Karpas-422 (cell line): ENCODE measurements at regions not wholly inside any gene's neighbourhood (a gene's known extent, or its start where the extent isn't known, plus 50 kb on each side); places are given as distances from the start of the nearest gene placed in this dataset.
"Not testable (repeated sequence)": the region's sequence is repeated elsewhere in the genome, so short reads cannot be mapped to it uniquely, and the experiment has no call there.

Source experiments
- DNase-seq: peaks from one replicate; pipeline ENCODE4 v3.0.0-alpha.2; 2015
- H2AFZ ChIP-seq: fragments of 200-600 bp; sonication (generic); 2 replicates; pipeline ENCODE4 v1.6.1; 2014; ENCODE audit warnings: antibody characterized with exemption, low read length, mixed read lengths
- H3K27ac ChIP-seq: fragments of 200-600 bp; sonication (generic); 2 replicates; pipeline ENCODE4 v1.5.1; 2014; ENCODE audit warnings: mild to moderate bottlenecking, low read length, moderate library complexity
- H3K27me3 ChIP-seq: fragments of 200-600 bp; sonication (generic); 2 replicates; pipeline ENCODE4 v1.6.1; 2014; ENCODE audit warnings: low read length, mixed read lengths
- H3K36me3 ChIP-seq: fragments of 200-600 bp; sonication (generic); 2 replicates; pipeline ENCODE4 v1.6.1; 2014; ENCODE audit warnings: low read length, mixed read lengths; ENCODE audit not compliant: insufficient read depth
- H3K4me1 ChIP-seq: fragments of 200-600 bp; sonication (generic); 2 replicates; pipeline ENCODE4 v1.6.1; 2014; ENCODE audit warnings: mild to moderate bottlenecking, low read length, mixed read lengths
- H3K4me2 ChIP-seq: fragments of 200-600 bp; sonication (generic); 2 replicates; pipeline ENCODE4 v1.6.1; 2014; ENCODE audit warnings: low read length, low read depth, mild to moderate bottlenecking; ENCODE audit not compliant: poor library complexity, severe bottlenecking
- H3K4me3 ChIP-seq: fragments of 200-600 bp; sonication (generic); 2 replicates; pipeline ENCODE4 v1.5.1; 2014; ENCODE audit warnings: mild to moderate bottlenecking, antibody characterized with exemption, low read length, mixed read lengths
- H3K79me2 ChIP-seq: fragments of 200-600 bp; sonication (generic); 2 replicates; pipeline ENCODE4 v1.6.1; 2014; ENCODE audit warnings: mild to moderate bottlenecking, low read length, mixed read lengths
- H3K9ac ChIP-seq: fragments of 200-600 bp; sonication (generic); 2 replicates; pipeline ENCODE4 v1.6.0; 2014; ENCODE audit warnings: low read length
- H3K9me2 ChIP-seq: fragments of 200-600 bp; sonication (generic), shearing (Covaris generic); replicated peaks from 2 replicates; pipeline ENCODE4 v1.6.0; 2014; ENCODE audit warnings: mild to moderate bottlenecking, low read length, moderate library complexity; ENCODE audit not compliant: insufficient read depth
- H3K9me3 ChIP-seq: fragments of 300-700, 200-600 bp; sonication (generic); 2 replicates; pipeline ENCODE4 v1.6.1; 2014; ENCODE audit warnings: low read length, mixed read lengths
- H4K20me1 ChIP-seq: fragments of 200-600 bp; sonication (generic); 2 replicates; pipeline ENCODE4 v1.6.1; 2014; ENCODE audit warnings: mild to moderate bottlenecking, antibody characterized with exemption, low read length, low read depth; ENCODE audit not compliant: insufficient read depth

DNA sequence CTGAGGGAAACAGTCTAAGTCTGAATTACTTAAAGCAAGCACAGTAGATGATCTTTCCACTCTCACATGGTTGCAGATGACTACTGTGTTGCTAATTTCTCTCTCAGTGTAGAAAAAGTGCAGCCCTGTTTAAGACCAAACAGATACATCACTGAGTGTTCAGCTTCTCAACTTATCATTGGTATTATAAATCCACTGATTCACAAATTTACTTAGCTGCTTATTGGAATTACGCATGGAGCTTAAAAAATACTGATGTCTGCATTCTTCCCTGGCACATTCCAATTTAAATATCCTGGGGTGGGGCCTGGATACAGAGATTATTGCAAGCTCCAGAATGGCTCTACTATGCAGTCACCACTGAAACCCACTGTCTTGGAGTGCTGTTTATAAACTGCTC is 411.2 kb downstream of the RND3 start:
- Histone ChIP-seq H3K4me2 (no peak overlapping the region), H3K4me3 (no peak overlapping the region), H2AFZ (no peak overlapping the region), H3K79me2 (no peaks in the 10 kb centered on the region), H3K36me3 (no peaks in the 10 kb centered on the region), H3K9ac (no peak overlapping the region), H3K9me2 (no peaks in the 10 kb centered on the region), H3K9me3 (no peaks in the 10 kb centered on the region), H3K27ac (no peak overlapping the region), H3K4me1 (no peaks in the 10 kb centered on the region), H4K20me1 (no peaks in the 10 kb centered on the region), H3K27me3 (no peaks in the 10 kb centered on the region)
- DNase-seq, result no peak

- no peaks in the 10 kb centered on the region for H3K9me2 ChIP-seq
- no peaks in the 10 kb centered on the region for H3K36me3 ChIP-seq
- H3K4me3 ChIP-seq, result no peak overlapping the region
- H4K20me1 ChIP-seq, result no peaks in the 10 kb centered on the region
- no peak overlapping the region for H3K4me2 ChIP-seq
- H3K4me1 ChIP-seq, result no peaks in the 10 kb centered on the region
- no peak for DNase-seq
- no peak overlapping the region for H3K27ac ChIP-seq
- no peak overlapping the region for H3K9ac ChIP-seq
- no peaks in the 10 kb centered on the region for H3K27me3 ChIP-seq
- H2AFZ ChIP-seq, result no peak overlapping the region
- no peaks in the 10 kb centered on the region for H3K79me2 ChIP-seq
- H3K9me3 ChIP-seq, result no peaks in the 10 kb centered on the region
These were observed 411.6 kb downstream of the RND3 start for GRCh38 chr2:150075831-150076230.

DNA sequence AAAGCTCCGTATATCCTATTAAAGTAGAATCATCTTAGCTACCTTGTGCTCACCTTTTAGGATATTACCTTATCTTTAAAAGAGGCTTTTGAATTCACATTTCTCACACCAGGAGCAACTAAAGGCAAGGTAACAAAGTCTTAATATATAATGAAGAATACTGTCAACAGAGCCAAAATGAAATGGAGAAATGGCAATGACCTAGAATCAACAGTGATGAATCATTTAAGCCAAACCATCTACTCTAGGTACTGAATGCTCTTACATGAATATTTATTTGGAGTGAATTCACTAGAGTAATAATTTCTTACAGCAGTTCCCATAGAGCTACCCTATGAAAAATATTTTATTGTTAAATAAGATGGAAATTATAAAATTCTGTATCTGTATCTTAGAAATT is 421.0 kb downstream of the RND3 start:
- Histone ChIP-seq H3K4me1 (no peaks in the 10 kb centered on the region), H4K20me1 (no peaks in the 10 kb centered on the region), H3K4me2 (no peak overlapping the region), H3K9me2 (no peaks in the 10 kb centered on the region), H3K27me3 (no peaks in the 10 kb centered on the region), H3K4me3 (no peak overlapping the region), H3K36me3 (no peaks in the 10 kb centered on the region), H2AFZ (no peak overlapping the region), H3K9ac (no peak overlapping the region), H3K27ac (no peak overlapping the region), H3K9me3 (no peaks in the 10 kb centered on the region), H3K79me2 (no peaks in the 10 kb centered on the region)
- DNase-seq, result no peak

DNA sequence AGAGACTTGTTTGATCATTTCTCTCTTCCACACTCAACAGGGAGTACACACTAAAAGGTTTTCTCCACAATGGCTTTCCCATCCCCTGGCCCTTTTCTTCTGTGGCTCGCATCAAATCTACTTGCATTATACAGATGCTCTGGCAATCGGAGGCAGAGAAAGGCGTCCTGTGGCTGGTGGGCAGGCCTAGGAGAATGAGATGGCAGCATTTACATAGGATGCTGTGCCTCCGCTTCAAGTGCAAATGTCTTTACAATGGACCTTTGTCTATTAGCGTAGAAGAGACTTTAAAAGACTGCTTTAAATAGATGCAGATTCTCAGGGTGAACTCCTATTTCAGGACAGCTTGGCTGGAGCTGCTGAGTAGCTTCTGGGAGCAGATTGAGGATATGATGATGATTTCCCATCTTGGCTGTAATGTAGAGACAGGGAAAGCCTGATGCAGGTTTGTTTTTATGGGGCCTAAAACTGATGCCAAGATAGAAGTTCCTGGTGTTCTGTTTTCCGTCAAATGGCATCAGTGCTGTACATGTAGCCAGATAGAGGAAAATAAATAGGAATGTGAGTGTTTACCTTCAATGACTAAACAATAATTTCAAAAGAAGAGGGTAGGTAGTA is 423.4 kb downstream of the RND3 start:
- Histone ChIP-seq H3K27me3 (no peaks in the 10 kb centered on the region), H3K27ac (no peak overlapping the region), H3K36me3 (no peaks in the 10 kb centered on the region), H3K4me3 (no peak overlapping the region), H2AFZ (no peak overlapping the region), H3K4me1 (no peaks in the 10 kb centered on the region), H3K4me2 (no peak overlapping the region), H3K9ac (no peak overlapping the region), H4K20me1 (no peaks in the 10 kb centered on the region), H3K9me3 (no peaks in the 10 kb centered on the region), H3K9me2 (no peaks in the 10 kb centered on the region), H3K79me2 (no peaks in the 10 kb centered on the region)
- DNase-seq, result no peak

DNA sequence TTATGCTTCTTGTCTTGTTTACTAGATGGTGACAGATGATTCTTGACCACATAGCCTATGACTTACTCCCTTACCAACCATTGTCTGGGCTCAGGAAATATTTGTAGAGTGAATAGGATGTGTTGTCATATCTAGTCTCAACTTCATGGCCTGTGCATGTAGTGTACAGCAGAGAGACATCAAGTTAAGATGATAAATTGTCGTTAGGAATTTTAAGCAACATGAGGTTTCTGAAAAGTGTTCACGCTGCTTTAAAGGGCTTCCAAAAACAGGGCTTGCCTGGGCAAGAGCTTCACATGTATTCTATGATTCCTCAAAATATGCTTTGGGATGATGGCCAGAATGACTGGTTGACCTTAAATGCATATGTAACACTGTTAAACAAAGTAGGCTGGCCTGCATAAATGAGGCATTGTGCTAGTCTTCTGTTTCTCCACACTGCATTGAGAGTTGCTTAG is 424.0 kb downstream of the RND3 start:
- Histone ChIP-seq H3K36me3 (no peaks in the 10 kb centered on the region), H3K27ac (no peak overlapping the region), H3K9me2 (no peaks in the 10 kb centered on the region), H3K4me3 (no peak overlapping the region), H3K79me2 (no peaks in the 10 kb centered on the region), H3K9me3 (no peaks in the 10 kb centered on the region), H2AFZ (no peak overlapping the region), H3K9ac (no peak overlapping the region), H3K4me2 (no peak overlapping the region), H4K20me1 (no peaks in the 10 kb centered on the region), H3K4me1 (no peaks in the 10 kb centered on the region), H3K27me3 (no peaks in the 10 kb centered on the region)
- no peak for DNase-seq

- Histone ChIP-seq H3K79me2 (no peaks in the 10 kb centered on the region), H3K27ac (no peak overlapping the region), H3K4me3 (no peak overlapping the region), H3K9me2 (no peaks in the 10 kb centered on the region), H3K27me3 (no peaks in the 10 kb centered on the region), H3K36me3 (no peaks in the 10 kb centered on the region), H3K4me1 (no peaks in the 10 kb centered on the region), H4K20me1 (no peaks in the 10 kb centered on the region), H3K4me2 (no peak overlapping the region), H2AFZ (no peak overlapping the region), H3K9ac (no peak overlapping the region), H3K9me3 (no peaks in the 10 kb centered on the region; the same call in 1 of the 2 replicates)
- no peak for DNase-seq
These were observed 425.1 kb downstream of the RND3 start for GRCh38 chr2:150062416-150062815.

DNA sequence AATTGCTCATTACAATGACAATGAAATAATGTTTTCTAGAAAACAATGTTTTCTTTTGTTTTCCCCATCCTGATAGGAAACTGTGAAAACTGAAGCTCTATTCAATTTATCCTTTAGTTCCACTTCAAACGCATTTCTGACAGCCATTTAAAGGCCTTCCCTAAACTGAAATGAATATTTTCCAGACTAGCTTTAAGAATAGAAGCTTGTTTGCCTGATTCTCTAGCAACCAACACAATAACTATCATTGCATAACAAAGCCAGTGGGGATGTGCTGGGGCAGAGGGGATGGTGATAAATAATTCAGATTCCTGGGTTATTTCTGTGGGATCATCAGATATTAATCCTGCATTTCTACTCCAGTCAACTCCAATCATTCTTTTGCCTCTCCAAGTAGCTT is 427.1 kb downstream of the RND3 start:
- DNase-seq, result no peak
- Histone ChIP-seq H3K27me3 (no peaks in the 10 kb centered on the region), H3K79me2 (no peaks in the 10 kb centered on the region), H3K36me3 (no peaks in the 10 kb centered on the region), H3K9ac (no peak overlapping the region), H3K4me1 (no peaks in the 10 kb centered on the region), H4K20me1 (no peaks in the 10 kb centered on the region), H3K27ac (no peak overlapping the region), H3K4me3 (no peak overlapping the region), H3K4me2 (no peak overlapping the region), H2AFZ (no peak overlapping the region), H3K9me3 (no peaks in the 10 kb centered on the region; the same call in 1 of the 2 replicates), H3K9me2 (no peaks in the 10 kb centered on the region)

DNA sequence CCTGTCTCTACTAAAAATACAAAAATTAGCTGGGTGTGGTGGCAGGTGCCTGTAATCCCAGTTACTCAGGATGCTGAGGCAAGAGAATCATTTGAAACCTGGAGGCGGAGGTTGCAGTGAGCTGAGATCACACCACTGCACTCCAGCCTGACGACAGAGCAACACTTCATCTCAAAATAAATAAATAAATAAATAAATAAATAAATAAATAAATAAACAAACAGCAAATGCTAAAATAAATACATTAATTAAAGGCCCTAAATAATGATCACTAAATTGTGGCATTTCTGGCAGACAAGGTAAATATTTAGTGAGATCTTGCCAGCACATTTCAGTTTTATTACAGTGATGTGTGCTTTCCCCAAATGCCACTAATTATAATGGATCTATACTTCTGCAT is 427.8 kb downstream of the RND3 start:
- not testable (repeated sequence) for H3K79me2 ChIP-seq, H3K27me3 ChIP-seq, H4K20me1 ChIP-seq, H3K9me2 ChIP-seq, H2AFZ ChIP-seq, H3K36me3 ChIP-seq, H3K4me3 ChIP-seq, H3K9me3 ChIP-seq, H3K4me2 ChIP-seq, DNase-seq, H3K27ac ChIP-seq, H3K9ac ChIP-seq, H3K4me1 ChIP-seq

GRCh38 chr2:150052457-150052856 is 435.0 kb downstream of the RND3 start:
- Histone ChIP-seq H3K9me2 (no peaks in the 10 kb centered on the region), H3K4me2 (no peak overlapping the region), H3K4me1 (no peaks in the 10 kb centered on the region), H3K9me3 (peaks cover 3% of the 10 kb centered on the region; the same call in 1 of the 2 replicates), H3K79me2 (no peaks in the 10 kb centered on the region), H2AFZ (no peak overlapping the region), H3K27me3 (no peaks in the 10 kb centered on the region), H3K4me3 (no peak overlapping the region), H3K9ac (no peak overlapping the region), H3K27ac (no peak overlapping the region), H3K36me3 (no peaks in the 10 kb centered on the region), H4K20me1 (no peaks in the 10 kb centered on the region)
- DNase-seq, result no peak
